Skeletal muscle tissue (tissue), 3 donors: ENCODE measurements at regions not wholly inside any gene's neighbourhood (a gene's known extent, or its start where the extent isn't known, plus 50 kb on each side); places are given as distances from the start of the nearest gene placed in this dataset.
"Not testable (repeated sequence)": the region's sequence is repeated elsewhere in the genome, so short reads cannot be mapped to it uniquely, and the experiment has no call there.

Experiments
- H3K27ac ChIP-seq: one replicate; pipeline ENCODE4 v1.7.0; 2013; ENCODE audit warnings: mild to moderate bottlenecking, low read depth, low read length, inconsistent platforms
- H3K27me3 ChIP-seq, 3 donors: one replicate each; pipeline ENCODE4 v1.7.0; 2013; ENCODE audit warnings: low read length in 3 of 3; ENCODE audit not compliant: control insufficient read depth in 3 of 3, insufficient read depth in 3 of 3
- H3K36me3 ChIP-seq, 3 donors: one replicate each; pipeline ENCODE4 v1.7.0; 2013; ENCODE audit warnings: low read length in 3 of 3; ENCODE audit not compliant: control insufficient read depth in 3 of 3, insufficient read depth in 3 of 3
- H3K4me1 ChIP-seq, 3 donors: one replicate each; pipeline ENCODE4 v1.7.0; 2013; ENCODE audit warnings: low read length in 3 of 3, mild to moderate bottlenecking in 3 of 3; ENCODE audit not compliant: control insufficient read depth in 3 of 3, insufficient read depth in 3 of 3
- H3K4me3 ChIP-seq, 3 donors: one replicate each; pipeline ENCODE4 v1.7.0; 2013; ENCODE audit warnings: low read length in 3 of 3
- H3K9ac ChIP-seq, 3 donors: one replicate each; pipeline ENCODE4 v1.7.0; 2013; ENCODE audit warnings: low read length in 3 of 3, mild to moderate bottlenecking in 3 of 3, moderate library complexity in 2 of 3, low read depth in 1 of 3
- H3K9me3 ChIP-seq, 3 donors: one replicate each; pipeline ENCODE4 v1.7.0; 2013; ENCODE audit warnings: low read length in 3 of 3; ENCODE audit not compliant: control insufficient read depth in 3 of 3
- donor health status: Osteomylitis.

- H3K36me3 ChIP-seq, H3K27ac ChIP-seq, H3K27me3 ChIP-seq, H3K4me3 ChIP-seq, H3K9ac ChIP-seq, H3K4me1 ChIP-seq, H3K9me3 ChIP-seq: not testable (repeated sequence)
Observed at GRCh38 chr5:62103863-62104262, 202.1 kb upstream of the KIF2A start.

- Histone ChIP-seq H3K4me1 (no peaks in the 10 kb centered on the region), H3K36me3 (no peaks in the 10 kb centered on the region), H3K27me3 (no peaks in the 10 kb centered on the region), H3K9me3 (no peaks in the 10 kb centered on the region), H3K9ac (no peak overlapping the region), H3K4me3 (no peak overlapping the region), H3K27ac (no peak overlapping the region)
Observed at GRCh38 chr5:62111428-62111827, 194.6 kb upstream of the KIF2A start.

GRCh38 chr5:62112689-62113228 lies 193.2 kb upstream of the KIF2A start:
- Histone ChIP-seq H3K27me3 (no peaks in the 10 kb centered on the region), H3K36me3 (no peaks in the 10 kb centered on the region), H3K4me3 (no peak overlapping the region), H3K9me3 (no peaks in the 10 kb centered on the region), H3K4me1 (no peaks in the 10 kb centered on the region), H3K27ac (no peak overlapping the region), H3K9ac (no peak overlapping the region)

DNA sequence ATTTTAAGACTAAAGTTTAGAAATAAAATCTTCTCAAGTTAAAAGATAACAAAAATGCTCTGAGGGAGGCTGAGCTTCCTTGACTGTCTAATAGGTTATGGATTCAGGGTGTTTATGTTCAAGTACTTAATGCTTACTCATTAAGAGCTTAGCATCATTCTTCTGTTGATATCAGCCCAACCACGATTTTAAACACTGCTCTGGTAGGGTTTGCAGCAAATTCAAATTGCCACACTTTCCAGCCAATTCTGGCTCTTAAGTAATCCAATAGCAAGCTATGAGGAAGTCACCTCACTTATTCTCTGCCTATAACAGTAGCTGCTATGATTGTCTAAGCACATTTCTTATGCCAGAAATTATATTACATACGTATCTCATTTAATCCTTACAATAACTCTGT lies 191.0 kb upstream of the KIF2A start:
- no peaks in the 10 kb centered on the region for H3K36me3 ChIP-seq
- no peak overlapping the region for H3K4me3 ChIP-seq
- H3K4me1 ChIP-seq: no peaks in the 10 kb centered on the region
- H3K27ac ChIP-seq: no peak overlapping the region
- no peak overlapping the region for H3K9ac ChIP-seq
- no peaks in the 10 kb centered on the region for H3K27me3 ChIP-seq
- no peaks in the 10 kb centered on the region for H3K9me3 ChIP-seq

- Histone ChIP-seq H3K27me3 (no peaks in the 10 kb centered on the region), H3K4me3 (no peak overlapping the region), H3K36me3 (no peaks in the 10 kb centered on the region), H3K9me3 (no peaks in the 10 kb centered on the region), H3K27ac (no peak overlapping the region), H3K9ac (no peak overlapping the region), H3K4me1 (no peaks in the 10 kb centered on the region)
Observed at GRCh38 chr5:62124266-62124665, 181.7 kb upstream of the KIF2A start.

DNA sequence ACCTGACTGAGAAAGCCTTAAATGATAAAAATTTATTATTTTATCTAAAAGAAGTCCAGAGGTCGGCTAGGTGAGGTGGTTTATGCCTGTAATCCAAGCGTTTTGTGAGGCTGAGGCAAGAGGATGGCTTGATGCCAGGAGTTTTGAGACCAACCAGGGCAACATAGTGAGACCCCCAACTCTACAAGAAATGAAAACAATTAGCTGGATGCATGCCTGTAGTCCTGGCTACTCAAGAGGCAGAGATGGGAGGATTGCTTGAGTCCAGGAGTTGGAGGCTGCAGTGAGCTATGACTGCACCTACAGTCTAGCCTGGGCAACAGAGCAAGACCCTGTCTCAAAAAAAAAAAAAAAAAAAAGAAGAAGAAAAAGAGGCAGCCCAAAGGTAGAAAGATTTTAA lies 179.9 kb upstream of the KIF2A start:
- Histone ChIP-seq H3K4me3 (no peak overlapping the region), H3K4me1 (no peaks in the 10 kb centered on the region), H3K9me3 (no peaks in the 10 kb centered on the region), H3K9ac (no peak overlapping the region), H3K27ac (no peak overlapping the region), H3K36me3 (no peaks in the 10 kb centered on the region), H3K27me3 (no peaks in the 10 kb centered on the region)

DNA sequence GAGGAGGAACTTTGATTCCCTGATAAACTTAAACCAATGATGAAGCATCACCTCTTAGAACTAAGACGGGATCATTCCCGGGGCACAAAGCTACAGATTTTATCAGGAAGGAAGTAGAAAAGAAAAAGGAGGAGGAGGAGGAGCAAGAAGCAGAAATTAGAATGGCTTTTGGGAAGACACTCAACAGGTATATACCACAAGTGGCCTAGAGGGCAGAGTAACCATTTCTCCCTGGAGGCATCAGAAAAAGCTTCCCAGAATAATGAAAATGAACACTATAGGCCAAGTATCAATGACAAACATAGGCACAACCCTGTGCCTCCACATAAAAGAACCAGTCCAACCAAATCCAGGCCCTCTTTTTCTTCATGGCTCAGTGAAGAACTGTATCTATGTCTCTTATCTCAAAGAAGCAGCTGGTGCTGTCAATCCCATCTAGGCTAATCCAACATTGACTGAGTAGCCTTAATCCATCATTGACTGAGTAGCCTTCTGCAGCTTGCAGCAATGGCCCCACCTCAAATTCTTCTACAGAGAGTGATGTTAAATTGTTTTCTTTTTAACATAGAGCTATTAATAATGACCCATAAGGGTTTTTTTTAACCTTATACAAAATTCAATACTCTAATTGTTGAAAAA lies 178.8 kb upstream of the KIF2A start:
- no peaks in the 10 kb centered on the region for H3K9me3 ChIP-seq
- H3K9ac ChIP-seq: no peak overlapping the region
- H3K36me3 ChIP-seq: no peaks in the 10 kb centered on the region
- no peak overlapping the region for H3K27ac ChIP-seq
- no peak overlapping the region for H3K4me3 ChIP-seq
- H3K4me1 ChIP-seq: no peaks in the 10 kb centered on the region
- H3K27me3 ChIP-seq: no peaks in the 10 kb centered on the region

DNA sequence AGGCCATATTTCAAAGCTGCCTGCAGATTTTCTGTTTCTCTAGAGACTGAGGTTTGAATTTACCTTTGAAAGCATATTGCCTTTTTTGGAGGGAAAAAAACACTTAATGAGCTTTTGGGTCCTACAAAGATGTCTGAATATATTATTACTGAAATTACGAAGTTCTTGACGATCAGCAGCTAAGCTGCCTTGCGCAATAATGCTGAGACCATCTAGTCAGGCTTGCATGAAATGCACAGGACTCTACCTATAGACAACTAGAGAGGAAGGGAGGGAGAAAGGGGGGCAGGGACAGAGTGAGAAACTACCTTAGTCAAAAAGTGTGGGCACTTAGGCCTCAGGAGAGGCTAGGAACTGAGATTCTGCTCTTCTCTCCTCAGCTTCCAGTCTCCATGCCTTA lies 175.9 kb upstream of the KIF2A start:
- H3K9me3 ChIP-seq: no peaks in the 10 kb centered on the region
- no peaks in the 10 kb centered on the region for H3K36me3 ChIP-seq
- no peak overlapping the region for H3K4me3 ChIP-seq
- no peaks in the 10 kb centered on the region for H3K4me1 ChIP-seq
- no peaks in the 10 kb centered on the region for H3K27me3 ChIP-seq
- no peak overlapping the region for H3K9ac ChIP-seq
- H3K27ac ChIP-seq: no peak overlapping the region

- no peaks in the 10 kb centered on the region for H3K9me3 ChIP-seq
- no peak overlapping the region for H3K4me3 ChIP-seq
- H3K27me3 ChIP-seq: peaks cover 0 to 2% (median 0%) of the 10 kb centered on the region in 3 donors
- no peaks in the 10 kb centered on the region for H3K36me3 ChIP-seq
- no peak overlapping the region for H3K9ac ChIP-seq
- H3K27ac ChIP-seq: no peak overlapping the region
- H3K4me1 ChIP-seq: no peaks in the 10 kb centered on the region
Observed at GRCh38 chr5:62132276-62132675, 173.7 kb upstream of the KIF2A start.

DNA sequence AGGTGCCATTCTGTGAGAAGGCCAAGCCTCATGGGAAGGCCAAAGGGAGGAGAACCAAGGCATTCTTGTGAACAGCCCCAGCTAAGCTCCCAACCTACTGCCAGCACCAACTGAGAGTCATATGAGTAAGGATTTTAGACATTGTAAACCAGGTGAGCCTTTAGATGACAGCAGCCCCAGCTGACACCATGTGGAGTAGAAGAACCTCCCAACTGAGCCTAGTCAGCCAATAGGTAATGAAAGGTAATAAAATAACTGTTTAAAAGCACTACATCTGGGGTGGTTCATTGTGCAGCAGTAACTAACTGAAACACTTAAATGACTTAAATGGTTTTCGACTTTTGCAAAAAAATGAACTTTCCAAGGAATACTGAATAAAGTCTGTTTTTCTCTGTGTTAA lies 172.6 kb upstream of the KIF2A start:
- no peak overlapping the region for H3K4me3 ChIP-seq
- no peak overlapping the region for H3K9ac ChIP-seq
- H3K4me1 ChIP-seq: no peaks in the 10 kb centered on the region
- peaks cover under 1 to 2% (median under 1%) of the 10 kb centered on the region in 3 donors for H3K27me3 ChIP-seq
- no peaks in the 10 kb centered on the region for H3K36me3 ChIP-seq
- H3K27ac ChIP-seq: no peak overlapping the region
- no peaks in the 10 kb centered on the region for H3K9me3 ChIP-seq
